ENCODE measurements at regions not wholly inside any gene's neighbourhood (a gene's known extent, or its start where the extent isn't known, plus 50 kb on each side); places are given as distances from the start of the nearest gene placed in this dataset.

- no peak for TF ChIP-seq CTCF (IDR thresholded peaks at IDR 0.05; ENCODE audit: low read depth, low read length, poor library complexity, severe bottlenecking)
- TF ChIP-seq EZH2phosphoT487 (IDR thresholded peaks at IDR 0.05; ENCODE audit: borderline replicate concordance, low read length) = no peak
These were observed 99.4 kb upstream of the MITF start for GRCh38 chr3:69639851-69640250.

All from DOHH2 (cell line).